GM03348 (cell line): ENCODE measurements at regions not wholly inside any gene's neighbourhood (a gene's known extent, or its start where the extent isn't known, plus 50 kb on each side); places are given as distances from the start of the nearest gene placed in this dataset.
A peak's percentile ranks its signal among the peaks of the same experiment; 100 is the strongest.

ENCODE experiments used
- DNase-seq: peaks from one replicate; pipeline ENCODE4 v3.0.0; 2012; ENCODE audit warnings: low spot score

GRCh38 chr14:81669308-81669707 lies 135.7 kb upstream of the SEL1L start:
- DNase-seq, result no peak

- DNase-seq, result no peak
Observed at GRCh38 chr14:81673930-81674329, 140.3 kb upstream of the SEL1L start.

DNA sequence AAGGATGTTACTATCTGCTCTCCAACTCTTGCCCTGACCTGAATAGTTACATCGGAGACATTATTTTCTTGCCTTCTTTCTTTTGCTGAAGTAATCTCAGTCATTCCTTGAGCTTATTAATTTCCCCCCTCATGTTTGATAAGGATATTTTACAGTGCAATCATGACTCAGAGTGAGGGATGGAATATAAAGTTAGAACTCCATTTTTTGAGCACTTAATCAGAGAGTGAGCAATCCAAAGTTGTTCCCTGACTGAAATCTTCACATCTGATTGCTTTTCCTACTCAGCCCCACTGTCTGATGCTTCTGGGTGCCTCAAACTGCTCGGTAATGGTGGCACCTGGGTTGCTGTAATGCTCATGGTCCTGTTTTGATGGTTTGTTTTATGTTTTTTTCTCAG lies 142.7 kb upstream of the SEL1L start:
- no peak for DNase-seq

DNA sequence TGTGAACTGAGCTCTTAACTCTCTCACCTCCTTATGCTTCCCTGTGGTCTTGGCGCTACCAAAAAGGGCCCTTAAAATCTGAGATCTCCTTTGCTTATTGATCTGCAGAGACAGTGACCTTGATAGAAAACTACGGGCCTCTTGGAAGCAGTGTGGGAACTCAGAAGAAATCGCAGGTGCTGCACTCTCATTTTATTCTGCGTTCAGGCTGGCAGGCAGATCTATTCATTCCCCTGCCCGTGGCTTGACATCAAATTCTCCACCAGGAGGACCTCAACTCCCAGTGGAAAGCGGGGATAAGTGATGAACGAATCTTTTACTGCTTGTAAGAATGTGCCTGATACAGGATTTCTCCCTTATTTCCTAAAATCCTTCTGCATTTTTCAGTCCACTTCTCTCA lies 143.2 kb upstream of the SEL1L start:
- DNase-seq, result no peak

DNA sequence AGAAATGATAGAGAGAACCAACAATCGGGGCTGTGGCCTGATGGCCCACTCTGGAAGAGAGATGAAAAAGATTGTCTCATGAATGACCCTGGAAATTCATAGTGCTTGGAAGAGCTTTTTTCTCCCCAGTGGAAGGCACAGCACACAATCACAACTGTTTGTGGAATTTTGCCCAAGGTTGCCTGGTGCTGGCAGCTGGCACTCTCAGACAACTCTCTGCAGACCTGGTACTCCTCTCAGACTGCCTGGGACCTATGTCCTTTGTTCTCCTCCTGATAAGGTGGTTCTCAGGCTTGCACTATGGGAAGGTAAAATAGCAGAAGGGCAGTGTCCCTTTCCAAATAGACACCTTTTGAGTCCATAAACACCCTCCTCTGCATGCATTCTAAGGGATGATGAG lies 144.1 kb upstream of the SEL1L start:
- no peak for DNase-seq

GRCh38 chr14:81679226-81679625 lies 145.6 kb upstream of the SEL1L start:
- DNase-seq, result no peak

GRCh38 chr14:81681541-81681940 lies 147.9 kb upstream of the SEL1L start:
- DNase-seq, result no peak

DNA sequence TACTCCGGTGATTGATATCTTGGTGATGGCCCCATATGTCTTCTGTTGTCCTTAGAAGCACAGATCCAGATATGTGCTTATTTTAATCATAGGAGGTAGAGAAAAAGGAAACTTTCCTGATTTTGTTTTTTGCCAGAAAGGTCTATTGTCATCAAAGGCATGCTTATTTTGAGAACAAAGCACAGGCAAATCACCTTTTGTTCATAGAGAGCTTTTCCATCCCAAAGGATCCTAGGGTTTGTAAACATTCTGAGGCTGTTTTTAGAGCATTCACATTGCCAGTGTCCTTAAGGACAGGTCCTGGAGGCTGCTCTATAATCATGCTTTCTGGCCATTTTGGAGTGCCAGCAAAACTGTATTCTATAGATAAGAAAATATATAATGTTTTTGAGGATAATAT lies 148.5 kb upstream of the SEL1L start:
- no peak for DNase-seq

GRCh38 chr14:81682701-81683100 lies 149.0 kb upstream of the SEL1L start:
- DNase-seq, result no peak

- DNase-seq, result no peak
Observed at GRCh38 chr14:81684696-81685095, 151.0 kb upstream of the SEL1L start.

DNA sequence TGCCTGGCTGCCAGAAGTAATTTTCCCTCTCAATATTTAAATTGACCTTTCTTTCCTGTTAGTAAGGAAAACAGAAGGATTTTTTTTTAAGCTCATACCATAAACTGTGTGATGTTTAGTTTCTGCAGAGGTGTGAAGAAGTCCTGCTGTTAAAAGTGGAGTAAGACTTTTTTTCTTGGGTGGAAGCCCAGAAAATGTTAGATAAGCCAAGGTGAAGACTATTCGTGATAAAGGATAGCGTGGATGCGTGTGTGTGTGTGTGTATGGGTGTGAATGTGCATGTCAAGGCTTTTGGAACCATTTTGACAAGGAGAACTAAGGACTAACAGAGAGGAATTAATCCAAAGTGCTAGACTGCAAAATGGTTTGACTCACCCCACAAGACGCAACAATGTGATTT lies 152.9 kb upstream of the SEL1L start:
- no peak for DNase-seq

GRCh38 chr14:81691931-81692330 lies 158.3 kb upstream of the SEL1L start:
- no peak for DNase-seq

DNA sequence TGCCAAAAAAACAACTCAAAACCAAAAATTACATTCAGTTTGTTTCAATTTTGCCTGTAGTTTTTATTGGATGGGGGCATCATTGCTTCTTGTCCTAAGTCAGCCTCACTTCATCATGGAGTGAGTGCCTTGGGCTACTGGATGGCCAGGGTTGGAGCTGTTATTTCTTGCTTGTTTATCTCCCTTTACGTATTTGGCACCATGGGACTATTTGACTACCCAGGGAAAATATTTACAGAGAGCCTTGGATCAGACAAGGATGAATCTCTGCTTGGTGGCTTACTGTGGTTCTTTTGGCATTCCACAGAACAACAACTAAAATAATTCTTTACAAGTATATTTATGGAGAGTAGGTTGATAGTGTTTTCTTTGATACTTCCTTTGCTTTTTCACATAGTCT lies 160.8 kb upstream of the SEL1L start:
- no peak for DNase-seq

GRCh38 chr14:81709681-81710080 lies 176.0 kb upstream of the SEL1L start:
- no peak for DNase-seq

- DNase-seq, result peak; percentile 10
Observed at GRCh38 chr14:81710232-81710845, 176.7 kb upstream of the SEL1L start.

GRCh38 chr14:81715731-81716130 lies 182.1 kb upstream of the SEL1L start:
- DNase-seq, result no peak

DNA sequence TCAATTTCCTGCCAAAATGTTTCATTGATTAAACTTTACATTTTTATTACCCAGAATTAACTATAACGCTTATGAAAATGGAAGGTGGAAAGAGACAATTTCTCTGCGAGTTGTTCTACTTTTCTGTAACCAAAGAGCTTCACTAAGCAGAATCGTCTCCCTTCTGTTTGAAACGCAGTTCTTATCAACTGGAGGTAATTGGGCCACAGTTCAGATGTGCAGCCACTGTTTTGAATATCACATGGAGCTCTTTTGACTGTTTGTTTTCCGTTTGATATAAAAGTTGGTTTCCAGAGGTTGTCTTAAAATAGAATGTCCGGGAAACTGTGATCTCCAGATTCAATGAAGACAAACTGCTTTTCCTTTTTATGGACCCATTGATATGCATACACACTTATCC lies 183.3 kb upstream of the SEL1L start:
- DNase-seq, result no peak

DNA sequence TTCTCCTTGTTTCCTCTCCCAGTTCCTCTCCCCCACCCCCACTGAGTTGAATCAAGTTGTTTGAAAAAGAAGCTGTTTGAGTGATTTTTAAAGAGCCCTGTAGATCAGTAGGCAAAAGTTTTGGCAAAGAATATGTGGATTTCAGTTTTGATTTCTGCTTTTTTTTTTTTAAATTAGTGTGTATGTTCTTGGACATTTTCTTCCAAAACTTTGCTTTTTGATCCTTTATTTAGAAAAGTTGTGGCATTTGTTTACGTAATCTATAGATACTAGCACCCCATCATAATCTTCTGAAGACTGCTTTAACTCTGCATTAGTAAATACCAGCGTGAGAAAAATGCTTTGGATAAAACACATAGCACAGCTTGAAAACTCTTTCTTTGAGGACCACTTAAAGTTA lies 190.3 kb upstream of the SEL1L start:
- DNase-seq, result no peak

- DNase-seq, result no peak
Observed at GRCh38 chr14:81727218-81727617, 193.6 kb upstream of the SEL1L start.

DNA sequence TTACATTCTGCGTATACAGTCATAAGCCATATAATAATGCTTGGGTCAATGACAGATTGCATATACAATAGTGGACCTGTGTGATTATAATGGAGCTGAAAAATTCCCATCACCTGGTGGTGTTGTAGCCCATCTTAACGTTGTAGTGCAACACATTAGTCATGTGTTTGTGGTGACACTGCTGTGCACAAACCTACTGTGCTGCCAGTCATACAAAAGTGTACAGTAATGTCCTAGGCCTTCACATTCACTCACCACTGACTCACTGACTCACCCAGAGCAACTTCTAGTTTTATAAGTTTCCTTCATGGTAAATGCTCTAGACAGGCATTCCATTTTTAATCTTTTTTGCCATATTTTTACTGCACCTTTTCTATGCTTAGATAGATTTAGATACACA lies 194.8 kb upstream of the SEL1L start:
- no peak for DNase-seq

DNA sequence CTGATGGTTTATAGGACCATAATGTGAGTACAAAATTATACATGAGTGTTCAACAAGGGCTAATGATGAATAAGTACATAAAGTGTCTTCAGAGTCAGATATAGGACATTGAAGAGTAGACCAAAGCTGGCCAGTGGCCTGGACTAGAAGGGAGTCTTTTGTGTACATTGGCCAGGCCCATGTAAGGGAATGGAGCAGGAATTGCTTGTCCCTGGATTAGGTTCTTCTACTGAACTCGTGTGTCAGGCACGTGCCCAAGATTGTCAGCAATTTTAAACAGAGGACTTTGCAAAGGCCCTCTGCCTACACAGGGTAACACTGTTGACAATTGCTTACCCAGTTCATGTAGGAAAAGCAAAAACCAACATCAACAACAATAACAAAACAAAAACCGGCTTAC lies 196.0 kb upstream of the SEL1L start:
- DNase-seq, result no peak

DNA sequence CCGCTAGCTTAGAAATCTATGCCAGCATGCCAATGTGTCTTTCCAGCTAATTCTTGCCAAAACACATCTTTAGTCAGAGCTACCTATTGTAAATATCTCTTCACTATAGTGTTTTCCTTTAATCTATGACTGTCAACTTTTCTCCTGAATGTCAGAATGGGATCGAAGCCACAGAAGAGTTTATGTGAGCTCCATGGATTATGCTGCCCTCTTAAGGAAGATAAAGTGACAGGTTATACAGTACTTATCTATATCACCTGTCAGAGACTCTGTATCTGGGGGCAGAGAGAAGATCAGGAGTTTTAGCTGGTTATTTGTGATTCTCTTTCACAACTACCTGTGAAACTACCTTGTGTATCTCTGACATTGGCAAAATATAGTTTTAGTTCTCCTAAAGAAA lies 204.3 kb upstream of the SEL1L start:
- no peak for DNase-seq

DNA sequence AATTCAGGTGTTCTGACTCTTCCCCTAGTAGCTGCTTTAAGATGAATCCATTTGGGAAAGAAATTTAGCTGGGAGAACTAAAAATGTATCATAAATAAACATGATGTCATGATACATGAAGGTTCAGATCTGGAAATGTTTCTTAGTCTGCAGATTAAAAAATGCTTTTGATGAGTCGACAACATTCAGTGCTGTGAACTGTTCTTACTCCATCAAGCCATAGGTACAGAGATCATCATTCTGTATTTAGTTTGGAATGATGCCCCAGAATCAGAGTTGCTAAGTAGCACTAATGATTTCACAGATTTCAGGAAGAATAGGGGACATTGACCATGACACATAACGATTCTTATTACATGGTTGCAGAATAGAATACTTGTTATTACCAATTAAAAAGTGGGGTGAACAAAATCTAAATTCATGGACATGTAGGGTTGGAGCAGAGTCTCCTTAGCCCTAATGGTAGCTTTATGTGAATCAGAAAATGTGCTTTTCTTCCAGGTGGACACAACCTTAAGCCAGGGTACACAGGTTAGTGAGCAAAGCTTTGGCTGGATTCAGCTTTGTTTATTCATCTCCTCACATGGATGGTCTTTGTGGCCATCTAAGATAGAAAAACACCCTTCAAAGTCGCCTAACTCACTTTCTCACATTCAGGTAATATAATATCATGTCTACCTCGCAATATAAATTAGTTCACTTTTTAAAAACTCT lies 205.4 kb upstream of the SEL1L start:
- DNase-seq, result no peak

- DNase-seq, result no peak
Observed at GRCh38 chr14:81743605-81744004, 210.0 kb upstream of the SEL1L start.
